HG02943 (cell line): ENCODE measurements at regions not wholly inside any gene's neighbourhood (a gene's known extent, or its start where the extent isn't known, plus 50 kb on each side); places are given as distances from the start of the nearest gene placed in this dataset.

Experiments
- ATAC-seq: cut with Tn5 transposase; IDR thresholded peaks from one replicate; pipeline ENCODE4 v1.9.1; 2021; ENCODE audit warnings: mild to moderate bottlenecking, low read depth, moderate library complexity; ENCODE audit not compliant: unreplicated experiment

- ATAC-seq, result no peak
Measured at GRCh38 chr6:121499666-121500065, 64.2 kb downstream of the GJA1 start.

GRCh38 chr6:121503589-121503991 lies 68.1 kb downstream of the GJA1 start:
- no peak for ATAC-seq

- no peak for ATAC-seq
Measured at GRCh38 chr6:121504227-121504626, 68.8 kb downstream of the GJA1 start.

DNA sequence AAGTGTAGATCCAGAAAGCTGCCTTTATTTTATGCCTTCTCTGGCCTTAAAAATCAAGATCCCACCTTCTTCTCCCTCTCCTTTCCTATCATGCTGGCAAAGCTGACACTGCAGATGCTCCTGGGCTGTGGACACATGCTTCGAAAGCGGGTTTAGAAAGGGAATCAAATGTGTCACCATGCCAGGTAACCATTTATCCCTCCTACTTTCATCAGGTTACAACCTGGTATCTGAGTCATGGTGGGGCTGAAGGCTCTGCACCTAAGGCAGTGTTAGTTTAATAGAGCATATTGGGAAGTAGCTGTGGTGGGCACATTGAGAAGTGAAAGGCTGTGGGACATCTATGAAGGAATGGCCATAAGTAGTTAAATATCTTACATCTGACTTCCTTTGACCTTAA lies 69.8 kb downstream of the GJA1 start:
- no peak for ATAC-seq

- no peak for ATAC-seq
Measured at GRCh38 chr6:121506761-121507754, 71.6 kb downstream of the GJA1 start.

- no peak for ATAC-seq
Measured at GRCh38 chr6:121510568-121511177, 75.2 kb downstream of the GJA1 start.

GRCh38 chr6:121515630-121516265 lies 80.3 kb downstream of the GJA1 start:
- no peak for ATAC-seq

DNA sequence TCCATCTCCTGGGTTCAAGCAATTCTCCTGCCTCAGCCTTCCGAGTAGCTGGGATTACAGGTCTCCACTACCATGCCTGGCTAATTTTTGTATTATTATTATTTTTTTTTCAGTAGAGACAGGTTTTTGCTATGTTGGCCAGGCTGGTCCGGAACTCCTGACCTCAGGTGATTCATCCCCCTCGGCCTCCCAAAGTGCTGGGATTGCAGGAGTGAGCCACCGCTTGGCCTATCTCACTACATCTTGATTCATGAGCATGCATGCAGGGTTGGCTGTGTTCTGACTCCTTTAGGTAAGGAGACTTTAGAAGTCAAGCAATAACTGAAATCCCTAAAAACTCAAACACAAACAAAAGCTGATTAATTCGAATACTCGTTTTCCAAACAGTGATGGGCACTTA lies 80.9 kb downstream of the GJA1 start:
- no peak for ATAC-seq

GRCh38 chr6:121520337-121521163 lies 85.1 kb downstream of the GJA1 start:
- no peak for ATAC-seq

GRCh38 chr6:121521164-121521555 lies 85.7 kb downstream of the GJA1 start:
- no peak for ATAC-seq

DNA sequence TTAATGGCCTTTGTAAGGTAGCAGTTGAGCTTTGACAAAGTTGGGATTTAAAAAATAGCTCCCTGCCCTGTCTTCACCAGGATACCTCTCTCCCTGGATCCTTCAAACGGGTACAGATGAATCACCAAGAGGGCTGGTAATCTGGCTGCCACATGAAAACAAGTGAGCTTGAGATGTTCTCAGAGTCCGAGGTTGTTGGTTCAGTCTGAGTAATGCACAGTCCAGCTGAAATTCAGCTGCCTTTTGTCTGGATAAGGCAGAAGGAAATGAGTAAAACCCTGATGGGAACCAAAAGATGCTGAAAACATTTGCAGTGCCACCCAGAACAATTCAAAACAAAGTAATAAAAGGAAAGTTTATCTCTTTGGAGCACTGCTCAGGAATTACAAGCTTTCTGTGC lies 86.8 kb downstream of the GJA1 start:
- ATAC-seq, result no peak

DNA sequence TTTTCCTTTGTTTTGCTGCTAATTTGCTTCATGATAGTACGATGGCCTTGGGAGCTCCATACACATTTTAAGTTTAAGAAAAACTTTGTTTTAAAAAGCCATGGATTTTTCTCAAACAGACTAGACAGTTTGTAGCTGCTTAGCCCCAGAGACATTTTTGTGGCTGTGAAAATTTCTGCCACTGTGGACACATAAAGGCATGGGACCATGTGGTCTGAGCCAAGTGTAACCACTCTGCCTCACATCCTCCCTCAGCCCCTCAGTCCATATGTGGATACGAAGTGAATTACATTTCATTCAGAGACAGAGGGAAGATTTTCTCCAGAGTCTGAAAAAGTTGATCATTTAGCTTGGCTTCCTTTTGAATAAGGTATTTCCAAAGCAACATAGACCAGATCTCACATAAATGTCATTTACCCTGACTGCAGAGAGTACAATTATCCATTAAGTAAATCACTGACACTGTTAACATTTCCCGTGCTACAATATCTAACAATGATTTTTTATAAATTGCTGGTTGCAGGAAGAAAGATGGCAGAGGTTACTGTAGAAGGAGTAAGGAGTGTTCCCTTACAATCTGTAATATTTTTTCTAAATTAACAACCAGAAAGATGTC lies 87.4 kb downstream of the GJA1 start:
- ATAC-seq, result no peak

DNA sequence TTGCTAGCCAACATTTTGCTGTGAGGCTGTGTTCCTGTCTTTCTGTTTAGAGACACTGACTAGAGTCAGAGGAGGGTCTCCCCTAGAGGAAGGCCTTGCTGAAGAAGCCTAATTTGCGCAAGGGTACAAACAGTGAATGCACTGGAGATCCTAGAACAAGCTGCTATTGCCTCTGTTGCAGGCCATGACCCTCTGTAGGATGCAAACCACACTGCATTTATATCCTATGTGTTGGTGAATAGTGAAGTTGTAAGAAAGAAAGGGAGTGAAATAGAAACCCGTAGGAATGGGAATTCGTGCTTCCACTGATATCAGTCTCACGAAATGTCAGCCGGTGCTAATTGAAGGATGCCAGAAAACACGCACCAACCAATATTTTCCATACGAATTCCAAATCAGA lies 88.2 kb downstream of the GJA1 start:
- ATAC-seq, result no peak

- ATAC-seq, result no peak
Measured at GRCh38 chr6:121526282-121526681, 90.8 kb downstream of the GJA1 start.

DNA sequence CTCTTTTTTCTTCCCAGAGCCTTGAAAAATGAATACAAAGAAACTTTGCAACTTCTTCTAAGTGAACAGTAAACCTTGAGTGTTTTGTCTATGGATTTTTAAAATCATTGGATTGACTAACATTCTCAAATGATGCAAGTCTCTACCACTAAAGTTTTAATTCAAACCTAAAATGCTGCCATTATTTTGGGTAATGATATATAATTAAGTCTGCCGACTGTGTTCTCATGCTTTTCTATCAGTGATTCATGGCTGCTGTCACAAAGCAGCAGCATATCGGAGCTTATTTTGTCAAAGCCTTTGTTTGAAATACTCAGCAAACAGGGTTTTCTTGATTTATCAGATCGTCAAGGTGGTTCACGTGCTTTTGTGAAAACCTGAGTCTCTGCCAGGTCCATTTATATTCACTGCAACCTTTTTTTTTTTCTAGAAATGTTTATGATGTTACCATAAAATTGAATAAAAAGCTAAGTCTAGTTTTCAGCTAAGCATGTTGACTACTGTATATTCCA lies 96.3 kb downstream of the GJA1 start:
- no peak for ATAC-seq

GRCh38 chr6:121533321-121533841 lies 97.9 kb downstream of the GJA1 start:
- ATAC-seq, result no peak

DNA sequence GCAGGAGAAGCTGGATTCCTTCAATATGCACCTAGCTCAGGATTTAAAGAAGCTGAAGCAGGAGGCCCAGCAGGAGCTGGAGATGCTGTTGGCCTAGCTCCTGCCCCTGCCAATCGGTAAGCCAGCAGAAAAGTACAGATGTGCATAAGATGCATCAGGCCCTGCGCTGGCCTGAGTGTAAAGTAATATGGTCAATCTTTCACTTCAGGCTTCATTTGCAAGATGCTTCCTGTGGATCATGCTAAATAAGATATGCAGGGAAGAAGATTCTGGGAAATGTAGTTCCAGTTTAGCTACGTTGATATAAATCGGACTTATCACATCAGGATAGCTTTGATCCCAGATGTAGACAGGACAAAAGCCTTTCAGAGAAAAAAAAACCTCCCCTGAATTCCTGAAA lies 100.3 kb downstream of the GJA1 start:
- no peak for ATAC-seq

DNA sequence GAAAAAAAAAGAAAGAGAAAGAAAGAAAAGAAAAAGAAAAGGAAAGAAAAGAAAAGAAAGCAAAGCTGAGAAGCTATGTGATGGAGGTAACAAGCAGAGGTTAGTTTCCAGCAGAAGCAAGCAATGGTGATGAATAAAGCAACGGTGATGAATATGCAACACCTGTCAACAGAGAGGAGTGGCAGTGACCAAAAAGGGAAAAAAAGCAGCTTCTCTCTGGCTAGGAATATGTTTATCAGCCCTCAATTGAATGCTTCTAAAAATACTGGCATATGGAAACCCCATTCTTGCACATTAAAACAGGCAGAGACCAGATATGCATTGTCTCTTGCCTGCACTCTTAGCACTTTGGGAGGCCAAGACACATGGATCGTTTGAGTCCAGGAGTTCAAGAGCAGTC lies 100.9 kb downstream of the GJA1 start:
- no peak for ATAC-seq

DNA sequence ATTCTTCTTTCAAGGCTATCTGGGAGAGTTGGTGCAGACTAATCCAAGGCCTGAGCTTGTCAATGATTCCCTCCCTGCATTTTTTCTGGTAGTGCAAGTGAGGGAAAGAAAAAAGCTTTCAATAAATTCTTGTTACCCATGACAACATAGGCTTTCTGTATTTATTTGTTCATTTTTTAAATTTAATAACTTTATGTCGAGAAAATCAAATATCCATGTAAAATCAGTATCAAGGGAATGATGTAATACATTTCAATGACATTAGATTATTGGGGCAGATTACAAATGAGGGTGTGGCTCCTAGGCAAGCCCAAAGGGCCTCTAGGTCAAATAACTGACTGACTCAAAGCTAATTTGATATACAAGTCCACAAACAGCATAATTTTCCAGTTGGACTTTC lies 104.0 kb downstream of the GJA1 start:
- ATAC-seq, result no peak

- no peak for ATAC-seq
Measured at GRCh38 chr6:121540210-121540609, 104.8 kb downstream of the GJA1 start.
